Suprapubic skin (tissue), 4 donors: ENCODE measurements at regions not wholly inside any gene's neighbourhood (a gene's known extent, or its start where the extent isn't known, plus 50 kb on each side); places are given as distances from the start of the nearest gene placed in this dataset.
A peak's percentile ranks its signal among the peaks of the same experiment; 100 is the strongest.

ENCODE experiments used
- DNase-seq, 2 donors: peaks; one replicate each; pipeline ENCODE4 v3.0.0-alpha.2; 2019; ENCODE audit warnings: low spot score in 2 of 2
- H3K27ac ChIP-seq: fragments of 200-600 bp; sonication (generic); one replicate; pipeline ENCODE4 v1.5.1; 2019
- H3K27me3 ChIP-seq: fragments of 200-600 bp; sonication (generic); one replicate; pipeline ENCODE4 v1.5.1; 2019
- H3K36me3 ChIP-seq: fragments of 200-600 bp; sonication (generic); one replicate; pipeline ENCODE4 v1.5.1; 2019
- H3K4me1 ChIP-seq: fragments of 200-600 bp; sonication (generic); one replicate; pipeline ENCODE4 v1.5.1; 2019
- H3K4me3 ChIP-seq: fragments of 200-600 bp; sonication (generic); one replicate; pipeline ENCODE4 v1.5.1; 2019; ENCODE audit warnings: mild to moderate bottlenecking
- H3K9me3 ChIP-seq: fragments of 200-600 bp; sonication (generic); one replicate; pipeline ENCODE4 v1.5.1; 2019
- EP300 ChIP-seq: sonication (generic); formaldehyde crosslinking; IDR thresholded peaks from one replicate; pipeline ENCODE4 v1.6.1; 2017; ENCODE audit warnings: antibody characterized with exemption
- POLR2A ChIP-seq, 2 donors: fragments of 450-650 bp; IDR thresholded peaks; one replicate each; pipeline ENCODE4 v1.6.1; 2017; ENCODE audit warnings: antibody characterized with exemption in 2 of 2, mild to moderate bottlenecking in 2 of 2, moderate library complexity in 2 of 2
- POLR2AphosphoS5 ChIP-seq, 3 donors: sonication (generic); formaldehyde crosslinking; IDR thresholded peaks; one replicate each; pipeline ENCODE4 v1.6.1; 2017; ENCODE audit warnings: antibody characterized with exemption in 3 of 3
- WGBS: methylation state at CpG from one replicate; pipeline ENCODE4 v1.1.5; 2018; 5-methylcytosine and 5-hydroxymethylcytosine counted together
- TF ChIP-seq, protein P1 (sequence below), 2 donors: fragments of 200-600 bp in 1 of 2; fragments of 450-650 bp in 1 of 2; sonication (generic) in 1 of 2; IDR thresholded peaks; one replicate each; pipeline ENCODE4 v1.5.1; 2016 to 2019; ENCODE audit warnings: antibody characterized with exemption in 2 of 2, mild to moderate bottlenecking in 1 of 2, moderate library complexity in 1 of 2

DNA sequence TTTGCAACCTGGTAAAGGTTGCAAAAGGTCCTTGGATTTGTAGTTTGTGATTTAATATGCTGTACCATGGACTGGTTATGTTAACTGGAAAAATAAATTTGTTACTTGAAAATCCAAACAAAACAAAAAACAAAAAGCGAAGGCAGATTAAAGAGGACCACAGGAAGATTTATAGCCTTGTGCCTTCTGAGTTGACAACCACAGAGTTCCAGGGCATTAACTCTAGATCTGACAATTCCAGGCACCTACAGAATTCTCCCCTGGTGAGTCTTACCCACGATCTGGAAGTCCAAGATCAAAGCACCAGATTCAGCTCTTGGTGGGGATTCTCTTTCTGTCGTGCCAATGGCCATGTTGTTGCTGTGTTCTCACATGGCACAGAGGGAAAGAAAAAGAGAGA is 107.9 kb upstream of the SELENOP start:
- Histone ChIP-seq H3K4me3 (no peak overlapping the region), H3K27ac (no peak overlapping the region), H3K9me3 (no peaks in the 10 kb centered on the region), H3K36me3 (no peaks in the 10 kb centered on the region), H3K4me1 (no peaks in the 10 kb centered on the region), H3K27me3 (peaks cover 7% of the 10 kb centered on the region)
- TF ChIP-seq, protein P1, sequence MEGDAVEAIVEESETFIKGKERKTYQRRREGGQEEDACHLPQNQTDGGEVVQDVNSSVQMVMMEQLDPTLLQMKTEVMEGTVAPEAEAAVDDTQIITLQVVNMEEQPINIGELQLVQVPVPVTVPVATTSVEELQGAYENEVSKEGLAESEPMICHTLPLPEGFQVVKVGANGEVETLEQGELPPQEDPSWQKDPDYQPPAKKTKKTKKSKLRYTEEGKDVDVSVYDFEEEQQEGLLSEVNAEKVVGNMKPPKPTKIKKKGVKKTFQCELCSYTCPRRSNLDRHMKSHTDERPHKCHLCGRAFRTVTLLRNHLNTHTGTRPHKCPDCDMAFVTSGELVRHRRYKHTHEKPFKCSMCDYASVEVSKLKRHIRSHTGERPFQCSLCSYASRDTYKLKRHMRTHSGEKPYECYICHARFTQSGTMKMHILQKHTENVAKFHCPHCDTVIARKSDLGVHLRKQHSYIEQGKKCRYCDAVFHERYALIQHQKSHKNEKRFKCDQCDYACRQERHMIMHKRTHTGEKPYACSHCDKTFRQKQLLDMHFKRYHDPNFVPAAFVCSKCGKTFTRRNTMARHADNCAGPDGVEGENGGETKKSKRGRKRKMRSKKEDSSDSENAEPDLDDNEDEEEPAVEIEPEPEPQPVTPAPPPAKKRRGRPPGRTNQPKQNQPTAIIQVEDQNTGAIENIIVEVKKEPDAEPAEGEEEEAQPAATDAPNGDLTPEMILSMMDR (IDR thresholded peaks at IDR 0.05), result no peak
- TF ChIP-seq POLR2A (IDR thresholded peaks at IDR 0.05) (no peak), POLR2AphosphoS5 (IDR thresholded peaks at IDR 0.05) (no peak), EP300 (no peak)
- no peak for DNase-seq
- 54% methylated on average over 3 of the region's 3 CpGs for WGBS

DNA sequence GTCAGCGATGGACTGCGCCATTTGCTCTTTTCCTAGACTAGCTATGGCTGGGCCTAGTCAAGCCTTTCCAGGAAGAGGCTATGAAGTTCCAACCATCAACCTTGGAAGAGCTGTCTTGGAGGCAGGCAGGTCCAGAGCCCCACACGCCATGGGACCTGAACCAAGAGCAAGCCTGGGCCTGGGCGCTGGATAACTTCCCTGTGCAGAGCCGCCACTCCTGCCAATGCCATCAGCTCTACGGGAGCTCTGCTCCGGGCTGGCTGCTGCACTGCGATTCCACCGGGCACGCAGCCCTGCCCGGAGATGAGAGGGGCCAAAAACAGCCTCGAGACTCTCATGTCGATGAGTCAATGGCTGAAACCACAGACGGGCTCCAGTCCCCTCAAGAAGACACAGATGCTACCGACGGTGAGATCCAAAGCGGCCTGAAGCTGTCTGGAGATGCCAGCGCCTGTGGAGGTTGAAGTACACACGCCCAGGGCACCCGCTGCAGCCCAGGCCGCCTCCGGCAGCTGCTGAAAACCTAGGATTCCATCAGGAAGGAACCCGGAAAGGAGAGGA is 103.7 kb upstream of the SELENOP start:
- no peak overlapping the region for H3K4me3 ChIP-seq
- TF ChIP-seq, protein P1 (IDR thresholded peaks at IDR 0.05), result no peak
- no peak for TF ChIP-seq EP300
- no peak for TF ChIP-seq POLR2A (IDR thresholded peaks at IDR 0.05)
- no peak for TF ChIP-seq POLR2AphosphoS5 (IDR thresholded peaks at IDR 0.05)
- H3K36me3 ChIP-seq, result no peaks in the 10 kb centered on the region
- no peaks in the 10 kb centered on the region for H3K9me3 ChIP-seq
- no peaks in the 10 kb centered on the region for H3K4me1 ChIP-seq
- 67% methylated on average over 20 of the region's 23 CpGs for WGBS
- H3K27me3 ChIP-seq, result no peaks in the 10 kb centered on the region
- no peak for DNase-seq
- no peak overlapping the region for H3K27ac ChIP-seq

DNA sequence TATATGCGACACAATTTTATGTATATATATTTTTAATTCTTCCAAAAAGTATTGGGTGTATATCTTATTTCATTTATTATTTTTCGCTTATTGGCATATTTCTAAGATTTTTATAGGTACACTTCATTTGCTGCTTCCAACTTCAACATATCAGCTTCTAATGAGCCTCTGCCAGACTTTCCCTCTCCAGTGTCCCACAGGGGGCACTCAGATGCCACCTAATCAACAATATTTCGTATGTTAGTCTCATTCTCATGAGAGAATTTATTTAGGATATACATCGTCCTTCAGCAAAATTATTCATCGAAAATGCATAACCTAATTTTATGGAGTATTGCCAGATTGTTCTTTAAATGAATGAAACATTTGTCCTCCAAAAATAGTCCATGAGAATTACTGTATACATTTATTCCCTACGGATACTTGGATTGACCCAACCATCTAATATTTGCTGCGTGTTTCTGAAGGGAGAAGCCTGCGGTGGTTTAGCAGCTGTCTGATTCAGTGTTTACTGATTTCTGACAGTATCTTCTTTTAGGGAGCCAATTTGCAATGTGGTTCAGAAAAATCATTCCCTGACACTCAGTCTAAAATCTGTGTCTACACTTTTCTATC is 100.6 kb upstream of the SELENOP start:
- peaks cover 5% of the 10 kb centered on the region for H3K4me1 ChIP-seq
- peaks cover 7% of the 10 kb centered on the region for H3K27me3 ChIP-seq
- no peaks in the 10 kb centered on the region for H3K9me3 ChIP-seq
- DNase-seq, result no peak
- TF ChIP-seq EP300 (no peak), POLR2A (IDR thresholded peaks at IDR 0.05) (no peak), POLR2AphosphoS5 (IDR thresholded peaks at IDR 0.05) (no peak)
- TF ChIP-seq, protein P1 (IDR thresholded peaks at IDR 0.05), result peak in 1 of 2 donors; percentile 15
- no peak overlapping the region for H3K27ac ChIP-seq
- no peak overlapping the region for H3K4me3 ChIP-seq
- WGBS, result 70% methylated on average over 8 of the region's 8 CpGs
- H3K36me3 ChIP-seq, result no peaks in the 10 kb centered on the region

DNA sequence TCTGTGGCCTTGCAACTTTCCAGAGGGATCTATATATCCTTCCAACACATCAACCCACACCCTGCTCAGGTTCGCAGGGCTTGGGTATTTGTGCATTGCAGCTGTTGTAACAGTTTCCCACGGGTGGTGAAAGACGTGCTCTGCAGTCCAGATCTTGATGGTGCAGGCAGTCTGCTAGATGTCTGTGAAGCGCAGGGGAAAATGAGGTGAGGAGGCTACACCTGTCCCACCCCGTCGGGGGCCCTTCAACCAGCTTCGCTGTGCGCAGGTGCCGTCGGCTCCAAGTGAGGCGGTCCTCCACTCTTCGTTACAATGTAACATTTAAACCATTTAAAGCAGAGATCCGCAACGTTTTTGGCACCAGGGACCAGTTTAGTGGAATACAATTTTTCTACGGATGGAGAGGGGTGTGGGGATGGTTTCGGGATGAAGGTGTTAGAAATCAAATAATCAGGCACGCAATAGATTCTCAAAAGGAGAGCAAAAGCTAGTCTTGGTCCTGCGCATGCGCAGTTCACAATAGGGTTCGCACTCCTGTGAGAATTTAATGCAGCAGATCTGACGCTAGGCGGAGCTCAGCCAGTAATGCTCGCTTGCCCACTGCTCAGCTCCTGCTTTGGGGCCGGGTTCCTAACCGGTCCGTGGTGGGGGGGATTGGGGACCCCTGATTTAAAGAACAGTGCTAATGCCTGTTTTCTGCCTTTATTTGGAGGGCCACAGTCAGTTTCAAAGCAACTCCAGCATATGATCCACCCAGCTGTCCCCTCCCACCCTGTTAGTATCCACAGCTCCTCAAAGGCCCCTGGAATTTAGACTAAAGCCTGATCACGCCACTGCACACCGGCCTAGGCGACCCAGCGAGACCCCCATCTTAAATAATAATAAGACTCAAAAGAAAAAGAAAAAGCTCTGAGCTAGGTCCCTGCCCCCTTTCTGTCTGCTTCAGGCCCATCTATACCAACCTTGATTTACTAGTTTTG is 97.1 kb upstream of the SELENOP start:
- no peak overlapping the region for H3K27ac ChIP-seq
- peaks cover 5% of the 10 kb centered on the region for H3K4me1 ChIP-seq
- no peaks in the 10 kb centered on the region for H3K9me3 ChIP-seq
- no peaks in the 10 kb centered on the region for H3K36me3 ChIP-seq
- 8% methylated on average over 30 of the region's 30 CpGs for WGBS
- peaks cover 11% of the 10 kb centered on the region for H3K27me3 ChIP-seq
- H3K4me3 ChIP-seq, result peak overlapping the region; percentile 55
- TF ChIP-seq, protein P1 (IDR thresholded peaks at IDR 0.05), result peak; percentile 87 to 90
- TF ChIP-seq POLR2AphosphoS5 (IDR thresholded peaks at IDR 0.05), result no peak
- TF ChIP-seq EP300, result no peak
- TF ChIP-seq POLR2A (IDR thresholded peaks at IDR 0.05), result no peak
- peak; percentile 93 for DNase-seq

DNA sequence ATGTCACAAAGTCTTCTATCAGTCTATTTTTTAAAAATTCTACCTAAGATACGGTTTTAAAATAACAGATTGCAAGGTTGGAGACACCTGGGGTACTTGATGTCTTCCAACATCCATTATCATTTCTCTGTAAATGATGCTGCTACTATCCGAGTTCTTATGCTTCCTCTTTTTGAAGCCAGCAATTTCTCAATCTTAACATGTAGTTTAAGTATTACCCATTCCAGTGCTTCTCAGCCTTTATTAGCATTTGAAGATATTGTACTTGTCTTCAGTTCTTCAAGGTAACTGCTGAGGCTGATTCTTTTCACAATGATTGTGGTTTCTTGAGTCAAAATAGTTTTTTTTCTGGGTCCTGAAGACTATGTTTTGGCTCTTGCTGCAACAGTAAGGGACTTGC is 96.4 kb upstream of the SELENOP start:
- Histone ChIP-seq H3K36me3 (no peaks in the 10 kb centered on the region), H3K4me1 (peaks cover 5% of the 10 kb centered on the region), H3K9me3 (no peaks in the 10 kb centered on the region), H3K27ac (no peak overlapping the region), H3K27me3 (peaks cover 11% of the 10 kb centered on the region), H3K4me3 (peak overlapping the region; percentile 55)
- no peak for TF ChIP-seq POLR2AphosphoS5 (IDR thresholded peaks at IDR 0.05)
- TF ChIP-seq EP300, result no peak
- TF ChIP-seq POLR2A (IDR thresholded peaks at IDR 0.05), result no peak
- TF ChIP-seq, protein P1 (IDR thresholded peaks at IDR 0.05), result no peak
- 43% methylated on average over 2 of the region's 2 CpGs for WGBS
- no peak for DNase-seq
